HepG2 (cell line): ENCODE measurements at regions not wholly inside any gene's neighbourhood (a gene's known extent, or its start where the extent isn't known, plus 50 kb on each side); places are given as distances from the start of the nearest gene placed in this dataset.

Experiments used
- ATF1 ChIP-seq: IDR thresholded peaks from 2 replicates; pipeline ENCODE4 v1.6.1; 2016; ENCODE audit warnings: mild to moderate bottlenecking, control low read depth
- MEF2D ChIP-seq: sonication (generic); formaldehyde crosslinking; IDR thresholded peaks from 2 replicates; pipeline ENCODE4 v1.5.1; 2020; ENCODE audit warnings: mild to moderate bottlenecking, missing genetic modification reagents
- NFIB ChIP-seq: sonication (generic); formaldehyde crosslinking; IDR thresholded peaks from 2 replicates; pipeline ENCODE4 v1.9.0; 2021; ENCODE audit warnings: missing genetic modification reagents, mild to moderate bottlenecking, borderline replicate concordance
- NR2F1 ChIP-seq, 2 experiments: fragments of 450-650 bp in 1 of 2; formaldehyde crosslinking in 1 of 2; IDR thresholded peaks; 2 replicates each; pipeline versions ENCODE4 v1.5.0 to v1.6.1; 2016 to 2020; ENCODE audit warnings: mild to moderate bottlenecking in 1 of 2, missing compliant biosample characterization in 1 of 2, missing genetic modification reagents in 1 of 2, moderate library complexity in 1 of 2
- ZNF101 ChIP-seq: sonication (generic); formaldehyde crosslinking; IDR thresholded peaks from 2 replicates; pipeline ENCODE4 v1.4.0; 2020; ENCODE audit warnings: mild to moderate bottlenecking, low read depth, missing genetic modification reagents, borderline replicate concordance
- TF ChIP-seq, protein P1 (sequence below): IDR thresholded peaks from 2 replicates; pipeline ENCODE4 v1.6.1; 2016; ENCODE audit warnings: missing genetic modification reagents, missing compliant biosample characterization
- TF ChIP-seq, protein P2 (sequence below): sonication (generic); formaldehyde crosslinking; IDR thresholded peaks from 2 replicates; pipeline ENCODE4 v1.4.0; 2020; ENCODE audit warnings: mild to moderate bottlenecking, low read depth, missing genetic modification reagents
- TF ChIP-seq, protein P3 (sequence below), 2 experiments: sonication (generic) in 1 of 2; formaldehyde crosslinking in 1 of 2; IDR thresholded peaks; 2 replicates each; pipeline versions ENCODE4 v1.5.1 to v1.6.1; 2011 to 2020; ENCODE audit warnings: borderline replicate concordance in 1 of 2, low read depth in 1 of 2, low read length in 1 of 2, mild to moderate bottlenecking in 1 of 2, missing genetic modification reagents in 1 of 2, moderate library complexity in 1 of 2

DNA sequence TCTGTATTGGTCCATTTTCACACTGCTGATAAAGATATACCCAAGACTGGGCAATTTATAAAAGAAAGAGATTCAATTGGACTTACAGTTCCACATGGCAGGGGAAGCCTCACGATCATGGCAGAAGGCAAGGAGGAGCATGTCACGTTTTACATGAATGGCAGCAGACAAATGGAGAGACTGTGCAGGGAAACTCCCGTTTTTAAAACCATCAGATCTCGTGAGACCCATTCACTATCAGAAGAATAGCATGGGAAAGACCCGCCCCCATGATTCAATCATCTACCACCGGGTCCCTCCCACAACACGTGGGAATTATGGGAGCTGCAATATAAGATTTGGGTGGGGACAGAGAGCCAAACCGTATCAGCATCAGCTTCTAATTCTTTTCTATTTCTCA is 217.0 kb downstream of the ANAPC1 start (continued):
- TF ChIP-seq, protein P1, sequence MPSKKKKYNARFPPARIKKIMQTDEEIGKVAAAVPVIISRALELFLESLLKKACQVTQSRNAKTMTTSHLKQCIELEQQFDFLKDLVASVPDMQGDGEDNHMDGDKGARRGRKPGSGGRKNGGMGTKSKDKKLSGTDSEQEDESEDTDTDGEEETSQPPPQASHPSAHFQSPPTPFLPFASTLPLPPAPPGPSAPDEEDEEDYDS (CRISPR knock-in tag) = no peak
- TF ChIP-seq, protein P2, sequence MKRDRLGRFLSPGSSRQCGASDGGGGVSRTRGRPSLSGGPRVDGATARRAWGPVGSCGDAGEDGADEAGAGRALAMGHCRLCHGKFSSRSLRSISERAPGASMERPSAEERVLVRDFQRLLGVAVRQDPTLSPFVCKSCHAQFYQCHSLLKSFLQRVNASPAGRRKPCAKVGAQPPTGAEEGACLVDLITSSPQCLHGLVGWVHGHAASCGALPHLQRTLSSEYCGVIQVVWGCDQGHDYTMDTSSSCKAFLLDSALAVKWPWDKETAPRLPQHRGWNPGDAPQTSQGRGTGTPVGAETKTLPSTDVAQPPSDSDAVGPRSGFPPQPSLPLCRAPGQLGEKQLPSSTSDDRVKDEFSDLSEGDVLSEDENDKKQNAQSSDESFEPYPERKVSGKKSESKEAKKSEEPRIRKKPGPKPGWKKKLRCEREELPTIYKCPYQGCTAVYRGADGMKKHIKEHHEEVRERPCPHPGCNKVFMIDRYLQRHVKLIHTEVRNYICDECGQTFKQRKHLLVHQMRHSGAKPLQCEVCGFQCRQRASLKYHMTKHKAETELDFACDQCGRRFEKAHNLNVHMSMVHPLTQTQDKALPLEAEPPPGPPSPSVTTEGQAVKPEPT (CRISPR knock-in tag) = no peak
- TF ChIP-seq MEF2D (CRISPR knock-in tag) (no peak), ATF1 (CRISPR knock-in tag) (no peak), ZNF101 (CRISPR knock-in tag) (no peak), NFIB (CRISPR knock-in tag) (no peak), NR2F1 (CRISPR knock-in tag; IDR thresholded peaks at IDR 0.05) (no peak)
- TF ChIP-seq, protein P3, sequence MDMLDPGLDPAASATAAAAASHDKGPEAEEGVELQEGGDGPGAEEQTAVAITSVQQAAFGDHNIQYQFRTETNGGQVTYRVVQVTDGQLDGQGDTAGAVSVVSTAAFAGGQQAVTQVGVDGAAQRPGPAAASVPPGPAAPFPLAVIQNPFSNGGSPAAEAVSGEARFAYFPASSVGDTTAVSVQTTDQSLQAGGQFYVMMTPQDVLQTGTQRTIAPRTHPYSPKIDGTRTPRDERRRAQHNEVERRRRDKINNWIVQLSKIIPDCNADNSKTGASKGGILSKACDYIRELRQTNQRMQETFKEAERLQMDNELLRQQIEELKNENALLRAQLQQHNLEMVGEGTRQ (IDR thresholded peaks at IDR 0.05; ENCODE audit: low read depth, low read length) = no peak
- TF ChIP-seq, protein P3 (CRISPR knock-in tag; IDR thresholded peaks at IDR 0.05; ENCODE audit: borderline replicate concordance) = no peak
